ENCODE measurements at regions not wholly inside any gene's neighbourhood (a gene's known extent, or its start where the extent isn't known, plus 50 kb on each side); places are given as distances from the start of the nearest gene placed in this dataset.
A peak's percentile ranks its signal among the peaks of the same experiment; 100 is the strongest.

- intact Hi-C loops (cut with DNase I), result no loop called here
- no peak for DNase-seq (ENCODE audit: low spot score)
- no peak for ATAC-seq
Measured at GRCh38 chr3:30341079-30341478, 265.3 kb upstream of the TGFBR2 start.

- DNase-seq (ENCODE audit: low spot score) (no peak), ATAC-seq (peak; percentile 34)
- intact Hi-C loops (cut with DNase I), result no loop called here
Measured at GRCh38 chr3:30341851-30342250, 264.6 kb upstream of the TGFBR2 start.

- intact Hi-C loops (cut with DNase I), result no loop called here
- ATAC-seq (peak; percentile 90), DNase-seq (ENCODE audit: low spot score) (no peak)
Measured at GRCh38 chr3:30342318-30343060, 263.9 kb upstream of the TGFBR2 start.

- DNase-seq (ENCODE audit: low spot score) (no peak), ATAC-seq (no peak)
- intact Hi-C loops (cut with DNase I), result no loop called here
Measured at GRCh38 chr3:30343067-30343831, 263.2 kb upstream of the TGFBR2 start.

- ATAC-seq (no peak), DNase-seq (ENCODE audit: low spot score) (no peak)
- intact Hi-C loops (cut with DNase I), result no loop called here
Measured at GRCh38 chr3:30343861-30344260, 262.5 kb upstream of the TGFBR2 start.

GRCh38 chr3:30344288-30344687, 262.1 kb upstream of the TGFBR2 start:
- no peak for ATAC-seq
- intact Hi-C loops (cut with DNase I), result no loop called here

GRCh38 chr3:30346933-30347320, 259.5 kb upstream of the TGFBR2 start:
- intact Hi-C loops (cut with DNase I), result no loop called here
- ATAC-seq (no peak), DNase-seq (ENCODE audit: low spot score) (no peak)

More at GRCh38 chr3:30344288-30344687, 262.1 kb upstream of the TGFBR2 start:
- no peak for DNase-seq (ENCODE audit: low spot score)

GRCh38 chr3:30347679-30348216, 258.7 kb upstream of the TGFBR2 start:
- DNase-seq (ENCODE audit: low spot score), result no peak
- no peak for ATAC-seq
- intact Hi-C loops (cut with DNase I), result no loop called here

- intact Hi-C loops (cut with DNase I), result no loop called here
- ATAC-seq (no peak), DNase-seq (ENCODE audit: low spot score) (no peak)
Measured at GRCh38 chr3:30349507-30349906, 256.9 kb upstream of the TGFBR2 start.

GRCh38 chr3:30350011-30350410, 256.4 kb upstream of the TGFBR2 start:
- ATAC-seq (no peak), DNase-seq (ENCODE audit: low spot score) (no peak)
- intact Hi-C loops (cut with DNase I), result no loop called here

GRCh38 chr3:30350901-30351300, 255.5 kb upstream of the TGFBR2 start:
- DNase-seq (ENCODE audit: low spot score), result no peak
- no peak for ATAC-seq
- intact Hi-C loops (cut with DNase I), result no loop called here

GRCh38 chr3:30352410-30353318, 253.7 kb upstream of the TGFBR2 start:
- ATAC-seq (no peak), DNase-seq (ENCODE audit: low spot score) (no peak)
- intact Hi-C loops (cut with DNase I), result no loop called here

GRCh38 chr3:30353711-30354467, 252.5 kb upstream of the TGFBR2 start:
- intact Hi-C loops (cut with DNase I), result no loop called here
- peak; percentile 61 for ATAC-seq

GRCh38 chr3:30354513-30354912, 251.9 kb upstream of the TGFBR2 start:
- intact Hi-C loops (cut with DNase I), result no loop called here
- DNase-seq (ENCODE audit: low spot score) (no peak), ATAC-seq (peak; percentile 46)

More at GRCh38 chr3:30353711-30354467, 252.5 kb upstream of the TGFBR2 start:
- DNase-seq (ENCODE audit: low spot score), result no peak

GRCh38 chr3:30354972-30355371, 251.4 kb upstream of the TGFBR2 start:
- intact Hi-C loops (cut with DNase I), result no loop called here
- no peak for DNase-seq (ENCODE audit: low spot score)
- no peak for ATAC-seq

GRCh38 chr3:30355622-30356021, 250.8 kb upstream of the TGFBR2 start:
- ATAC-seq, result no peak
- DNase-seq (ENCODE audit: low spot score), result no peak
- intact Hi-C loops (cut with DNase I), result no loop called here

- no peak for DNase-seq (ENCODE audit: low spot score)
- intact Hi-C loops (cut with DNase I), result no loop called here
- no peak for ATAC-seq
Measured at GRCh38 chr3:30356866-30357753, 249.3 kb upstream of the TGFBR2 start.

GRCh38 chr3:30357897-30358296, 248.5 kb upstream of the TGFBR2 start:
- no peak for DNase-seq (ENCODE audit: low spot score)
- intact Hi-C loops (cut with DNase I), result no loop called here
- no peak for ATAC-seq

Data from sciatic nerve (tissue), 2 donors.